Fibroblast of lung (primary cell): ENCODE measurements at regions not wholly inside any gene's neighbourhood (a gene's known extent, or its start where the extent isn't known, plus 50 kb on each side); places are given as distances from the start of the nearest gene placed in this dataset.

Experiments
- EZH2 ChIP-seq: IDR thresholded peaks from 2 replicates; pipeline ENCODE4 v1.5.1; 2012; ENCODE audit warnings: low read length, control low read depth, mild to moderate bottlenecking; ENCODE audit errors: missing control alignments
- TF ChIP-seq, protein P1 (sequence below), 2 donors: IDR thresholded peaks in 1 of 2; conservative IDR thresholded peaks in 1 of 2; 1 replicate in 1 of 2; 2 replicates in 1 of 2; pipeline ENCODE4 v1.5.1; 2011 to 2012; ENCODE audit warnings: low read length in 2 of 2, control low read depth in 1 of 2, inconsistent platforms in 1 of 2, low read depth in 1 of 2, mild to moderate bottlenecking in 1 of 2

DNA sequence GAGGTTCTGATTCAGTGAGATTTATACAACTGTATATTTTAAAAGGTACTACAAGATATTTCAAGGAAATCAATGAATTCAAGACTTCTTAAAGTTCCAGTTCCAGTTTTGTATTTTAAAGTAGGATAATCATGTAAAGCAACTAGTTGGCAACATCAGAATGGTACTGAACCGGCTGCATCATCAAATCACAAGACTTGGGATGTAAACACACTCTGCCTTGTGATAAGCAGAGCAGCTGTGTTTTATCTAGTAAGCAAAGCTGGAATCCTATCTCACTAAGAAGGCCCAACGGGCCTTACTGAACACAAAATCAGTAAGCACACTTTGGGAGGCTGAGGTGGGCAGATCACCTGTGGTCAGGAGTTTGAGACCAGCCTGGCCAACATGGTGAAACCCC is 327.2 kb upstream of the NREP start:
- TF ChIP-seq, protein P1, sequence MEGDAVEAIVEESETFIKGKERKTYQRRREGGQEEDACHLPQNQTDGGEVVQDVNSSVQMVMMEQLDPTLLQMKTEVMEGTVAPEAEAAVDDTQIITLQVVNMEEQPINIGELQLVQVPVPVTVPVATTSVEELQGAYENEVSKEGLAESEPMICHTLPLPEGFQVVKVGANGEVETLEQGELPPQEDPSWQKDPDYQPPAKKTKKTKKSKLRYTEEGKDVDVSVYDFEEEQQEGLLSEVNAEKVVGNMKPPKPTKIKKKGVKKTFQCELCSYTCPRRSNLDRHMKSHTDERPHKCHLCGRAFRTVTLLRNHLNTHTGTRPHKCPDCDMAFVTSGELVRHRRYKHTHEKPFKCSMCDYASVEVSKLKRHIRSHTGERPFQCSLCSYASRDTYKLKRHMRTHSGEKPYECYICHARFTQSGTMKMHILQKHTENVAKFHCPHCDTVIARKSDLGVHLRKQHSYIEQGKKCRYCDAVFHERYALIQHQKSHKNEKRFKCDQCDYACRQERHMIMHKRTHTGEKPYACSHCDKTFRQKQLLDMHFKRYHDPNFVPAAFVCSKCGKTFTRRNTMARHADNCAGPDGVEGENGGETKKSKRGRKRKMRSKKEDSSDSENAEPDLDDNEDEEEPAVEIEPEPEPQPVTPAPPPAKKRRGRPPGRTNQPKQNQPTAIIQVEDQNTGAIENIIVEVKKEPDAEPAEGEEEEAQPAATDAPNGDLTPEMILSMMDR (conservative IDR thresholded peaks at IDR 0.05 in 1 of 2, IDR thresholded peaks at IDR 0.05 in 1 of 2; ENCODE audit: low read depth in 1 of 2, low read length in 2 of 2): no peak
- TF ChIP-seq EZH2: no peak
